Endothelial cell of umbilical vein (primary cell): ENCODE measurements at regions not wholly inside any gene's neighbourhood (a gene's known extent, or its start where the extent isn't known, plus 50 kb on each side); places are given as distances from the start of the nearest gene placed in this dataset.

ENCODE experiments used
- BruUV-seq: library from RNA; stranded (reverse); fragments of 400-500 nt; replicated peaks from 2 replicates; lab custom pipeline; 2021; lab: Mats Ljungman, UMichigan
- CTCF ChIA-PET: fragments of 300-600, 350-600 bp; sonication (Branson Sonifier 250); formaldehyde crosslinking; loops from one replicate; lab custom pipeline; 2021; ENCODE audit warnings: antibody characterized with exemption, inconsistent platforms; lab: Charles Lee
- POLR2A ChIA-PET: fragments of 300-600, 350-600 bp; sonication (Branson Sonifier 250); formaldehyde crosslinking; loops from one replicate; lab custom pipeline; 2021; ENCODE audit warnings: antibody characterized with exemption, inconsistent platforms; lab: Charles Lee
- DNase-seq: peaks from one replicate; pipeline ENCODE4 v3.0.0-alpha.2; 2011; ENCODE audit warnings: low read depth, low spot score
- FAIRE-seq: peaks from 2 replicates; lab custom pipeline; 2011; peaks lifted over from hg19 to GRCh38; lab: Jason Lieb, UNC
- H2AFZ ChIP-seq: 2 replicates; pipeline ENCODE4 v1.6.0; 2012; ENCODE audit warnings: low read depth, low read length, control low read depth, inconsistent platforms
- H3K27ac ChIP-seq: 2 replicates; pipeline ENCODE4 v1.5.1; 2011; ENCODE audit warnings: low read depth, mild to moderate bottlenecking, control low read depth, low read length, moderate library complexity; ENCODE audit not compliant: insufficient read depth
- H3K27me3 ChIP-seq, 2 experiments: 2 replicates each; pipeline versions ENCODE4 v1.6.0 to v1.6.1; 2011; ENCODE audit warnings: low read length in 2 of 2, mixed read lengths in 1 of 2; ENCODE audit not compliant: control insufficient read depth in 2 of 2, insufficient read depth in 2 of 2
- H3K36me3 ChIP-seq, 2 experiments: 2 replicates in 1 of 2; 3 replicates in 1 of 2; pipeline ENCODE4 v1.5.1; 2011; ENCODE audit warnings: low read length in 2 of 2, mild to moderate bottlenecking in 1 of 2, moderate library complexity in 1 of 2; ENCODE audit not compliant: control insufficient read depth in 2 of 2, insufficient read depth in 2 of 2; ENCODE audit errors: extremely low read depth in 1 of 2
- H3K4me1 ChIP-seq: 3 replicates; pipeline ENCODE4 v1.5.1; 2011; ENCODE audit warnings: mild to moderate bottlenecking, low read length; ENCODE audit not compliant: control insufficient read depth, insufficient read depth; ENCODE audit errors: extremely low read depth
- H3K4me2 ChIP-seq: 2 replicates; pipeline ENCODE4 v1.6.1; 2011; ENCODE audit warnings: low read length, control low read depth, mixed read lengths; ENCODE audit not compliant: insufficient read depth
- H3K4me3 ChIP-seq, 3 experiments: fragments of 200-600 bp in 1 of 3; sonication (generic), shearing (Covaris generic) in 1 of 3; replicated peaks in 1 of 3; 2 replicates each; pipeline ENCODE4 v1.5.1; 2011 to 2016; ENCODE audit warnings: control low read depth in 3 of 3, low read length in 3 of 3, mild to moderate bottlenecking in 2 of 3, inconsistent platforms in 1 of 3, low read depth in 1 of 3, moderate library complexity in 1 of 3; ENCODE audit not compliant: insufficient read depth in 1 of 3
- H3K79me2 ChIP-seq: 2 replicates; pipeline ENCODE4 v1.6.0; 2012; ENCODE audit warnings: low read length, inconsistent platforms; ENCODE audit not compliant: control insufficient read depth, insufficient read depth
- H3K9ac ChIP-seq: replicated peaks from 2 replicates; pipeline ENCODE3; 2011; ENCODE audit warnings: low read length, control low read depth; ENCODE audit not compliant: insufficient read depth; ENCODE audit errors: extremely low read depth
- H3K9me1 ChIP-seq: replicated peaks from 3 replicates; pipeline ENCODE4 v1.6.0; 2011; ENCODE audit warnings: mild to moderate bottlenecking, low read length; ENCODE audit not compliant: control insufficient read depth, insufficient read depth; ENCODE audit errors: extremely low read depth
- H3K9me3 ChIP-seq: replicated peaks from 2 replicates; pipeline ENCODE4 v1.5.1; 2012; ENCODE audit warnings: low read length, inconsistent platforms; ENCODE audit not compliant: control insufficient read depth, insufficient read depth
- H4K20me1 ChIP-seq: replicated peaks from 2 replicates; pipeline ENCODE3; 2011; ENCODE audit warnings: mild to moderate bottlenecking, low read length; ENCODE audit not compliant: control insufficient read depth, insufficient read depth; ENCODE audit errors: extremely low read depth
- EZH2 ChIP-seq: IDR thresholded peaks from 2 replicates; pipeline ENCODE4 v1.6.1; 2012; ENCODE audit warnings: borderline replicate concordance, low read depth, mild to moderate bottlenecking, moderate library complexity, low read length, inconsistent platforms; ENCODE audit not compliant: severe bottlenecking
- FOS ChIP-seq: IDR thresholded peaks from 2 replicates; pipeline ENCODE4 v1.6.1; 2011; ENCODE audit warnings: mild to moderate bottlenecking, low read length, moderate library complexity, borderline replicate concordance; ENCODE audit not compliant: insufficient read depth
- GATA2 ChIP-seq: IDR thresholded peaks from 2 replicates; pipeline ENCODE4 v1.7.0; 2011; ENCODE audit warnings: low read depth, mild to moderate bottlenecking, moderate library complexity, mixed read lengths, low read length; ENCODE audit not compliant: insufficient read length, insufficient read depth
- JUN ChIP-seq: IDR thresholded peaks from 2 replicates; pipeline ENCODE4 v1.6.1; 2011; ENCODE audit warnings: borderline replicate concordance, low read depth; ENCODE audit not compliant: insufficient read length, insufficient read depth
- MYC ChIP-seq: IDR thresholded peaks from one replicate; pipeline ENCODE4 v1.6.1; 2011; ENCODE audit warnings: mild to moderate bottlenecking, low read depth, low read length
- POLR2A ChIP-seq: IDR thresholded peaks from 2 replicates; pipeline ENCODE4 v1.6.1; 2012; ENCODE audit warnings: low read depth, mild to moderate bottlenecking, control low read depth, low read length
- POLR2AphosphoS5 ChIP-seq: IDR thresholded peaks from 2 replicates; pipeline ENCODE4 v1.6.1; 2012; ENCODE audit warnings: low read depth, mild to moderate bottlenecking, control low read depth, low read length, moderate library complexity; ENCODE audit not compliant: insufficient read depth
- dilution Hi-C: fragments of 300-500 bp; cut with MboI; formaldehyde crosslinking; loops from one replicate; pipeline ENCODE4 v1.15.0; 2019; ENCODE audit warnings: low sequenced_read_pairs; ENCODE audit not compliant: extremely low pct_ligation_motif_present
- intact Hi-C: fragments of 100-400 bp; cut with micrococcal nuclease; formaldehyde crosslinking; loops from one replicate; pipeline ENCODE4 v1.10.0; 2022
- TF ChIP-seq, protein P1 (sequence below): IDR thresholded peaks from 2 replicates; pipeline ENCODE4 v1.6.1; 2011; ENCODE audit not compliant: insufficient read depth, insufficient read length
- TF ChIP-seq, protein P2 (sequence below), 2 donors: IDR thresholded peaks; 1 replicate in 1 of 2; 2 replicates in 1 of 2; pipeline ENCODE4 v1.5.1; 2011; ENCODE audit warnings: low read length in 2 of 2, mild to moderate bottlenecking in 2 of 2, moderate library complexity in 2 of 2, control low read depth in 1 of 2, inconsistent platforms in 1 of 2, low read depth in 1 of 2; ENCODE audit not compliant: insufficient read depth in 1 of 2; ENCODE audit errors: extremely low read depth in 1 of 2

DNA sequence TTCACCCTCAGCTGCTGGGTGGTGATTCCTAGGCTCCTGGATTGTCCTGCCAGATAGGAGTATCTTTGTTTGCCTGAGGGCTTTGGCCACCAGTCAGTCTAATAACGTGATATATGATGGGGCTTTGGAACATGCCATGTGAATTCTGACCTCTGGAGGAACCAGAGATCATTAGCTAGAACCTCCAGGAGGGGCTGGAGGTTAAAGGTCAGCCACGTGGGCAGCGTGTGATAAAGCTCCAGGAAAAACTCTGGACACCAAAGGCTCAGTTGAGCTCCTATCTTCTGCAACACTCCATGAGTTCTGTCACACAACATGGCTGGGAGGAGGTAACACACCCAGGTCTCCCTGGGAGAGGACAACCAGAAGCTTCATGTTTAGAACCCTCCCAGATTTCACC lies 251.1 kb downstream of the DAD1 start:
- no peaks in the 10 kb centered on the region for H3K36me3 ChIP-seq
- DNase-seq (no peak), FAIRE-seq (no peak)
- H3K9me1 ChIP-seq, result no peaks in the 10 kb centered on the region
- CTCF ChIA-PET, result interaction anchor here (2.9 kb wide), 1 partner anchor 18 kb away, joined by 17 read pairs; no protein-coding TSS in a partner anchor
- no peaks in the 10 kb centered on the region for H4K20me1 ChIP-seq
- H3K79me2 ChIP-seq, result no peaks in the 10 kb centered on the region
- no TSS peak for BruUV-seq
- POLR2A ChIA-PET, result no interaction called here
- no peak overlapping the region for H3K27ac ChIP-seq
- H3K9me3 ChIP-seq, result no peaks in the 10 kb centered on the region
- H3K9ac ChIP-seq, result no peak overlapping the region
- H3K4me3 ChIP-seq, result no peak overlapping the region
- TF ChIP-seq POLR2AphosphoS5 (no peak), MYC (no peak), POLR2A (no peak), FOS (no peak), JUN (no peak), GATA2 (no peak), EZH2 (no peak)
- TF ChIP-seq, protein P1, sequence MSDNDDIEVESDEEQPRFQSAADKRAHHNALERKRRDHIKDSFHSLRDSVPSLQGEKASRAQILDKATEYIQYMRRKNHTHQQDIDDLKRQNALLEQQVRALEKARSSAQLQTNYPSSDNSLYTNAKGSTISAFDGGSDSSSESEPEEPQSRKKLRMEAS, result no peak
- TF ChIP-seq, protein P2, sequence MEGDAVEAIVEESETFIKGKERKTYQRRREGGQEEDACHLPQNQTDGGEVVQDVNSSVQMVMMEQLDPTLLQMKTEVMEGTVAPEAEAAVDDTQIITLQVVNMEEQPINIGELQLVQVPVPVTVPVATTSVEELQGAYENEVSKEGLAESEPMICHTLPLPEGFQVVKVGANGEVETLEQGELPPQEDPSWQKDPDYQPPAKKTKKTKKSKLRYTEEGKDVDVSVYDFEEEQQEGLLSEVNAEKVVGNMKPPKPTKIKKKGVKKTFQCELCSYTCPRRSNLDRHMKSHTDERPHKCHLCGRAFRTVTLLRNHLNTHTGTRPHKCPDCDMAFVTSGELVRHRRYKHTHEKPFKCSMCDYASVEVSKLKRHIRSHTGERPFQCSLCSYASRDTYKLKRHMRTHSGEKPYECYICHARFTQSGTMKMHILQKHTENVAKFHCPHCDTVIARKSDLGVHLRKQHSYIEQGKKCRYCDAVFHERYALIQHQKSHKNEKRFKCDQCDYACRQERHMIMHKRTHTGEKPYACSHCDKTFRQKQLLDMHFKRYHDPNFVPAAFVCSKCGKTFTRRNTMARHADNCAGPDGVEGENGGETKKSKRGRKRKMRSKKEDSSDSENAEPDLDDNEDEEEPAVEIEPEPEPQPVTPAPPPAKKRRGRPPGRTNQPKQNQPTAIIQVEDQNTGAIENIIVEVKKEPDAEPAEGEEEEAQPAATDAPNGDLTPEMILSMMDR (IDR thresholded peaks at IDR 0.05; ENCODE audit: extremely low read depth in 1 of 2, insufficient read depth in 1 of 2, low read depth in 1 of 2, low read length in 2 of 2), result no peak
- intact Hi-C loops, result no loop called here
- H3K4me2 ChIP-seq, result no peak overlapping the region
- H3K27me3 ChIP-seq, result peaks cover 0 to 5% of the 10 kb centered on the region in 2 experiments
- dilution Hi-C loops, result no loop called here
- H2AFZ ChIP-seq, result no peak overlapping the region
- peaks cover 6% of the 10 kb centered on the region for H3K4me1 ChIP-seq
